ENCODE measurements at regions not wholly inside any gene's neighbourhood (a gene's known extent, or its start where the extent isn't known, plus 50 kb on each side); places are given as distances from the start of the nearest gene placed in this dataset.

GRCh38 chr1:57474137-57474750 is 50.4 kb upstream of the DAB1 start:
- DNase-seq (ENCODE audit: low read depth): no peak
- no peak overlapping the region for H3K4me3 ChIP-seq (ENCODE audit: low read depth, low read length)
- TF ChIP-seq, protein P1, sequence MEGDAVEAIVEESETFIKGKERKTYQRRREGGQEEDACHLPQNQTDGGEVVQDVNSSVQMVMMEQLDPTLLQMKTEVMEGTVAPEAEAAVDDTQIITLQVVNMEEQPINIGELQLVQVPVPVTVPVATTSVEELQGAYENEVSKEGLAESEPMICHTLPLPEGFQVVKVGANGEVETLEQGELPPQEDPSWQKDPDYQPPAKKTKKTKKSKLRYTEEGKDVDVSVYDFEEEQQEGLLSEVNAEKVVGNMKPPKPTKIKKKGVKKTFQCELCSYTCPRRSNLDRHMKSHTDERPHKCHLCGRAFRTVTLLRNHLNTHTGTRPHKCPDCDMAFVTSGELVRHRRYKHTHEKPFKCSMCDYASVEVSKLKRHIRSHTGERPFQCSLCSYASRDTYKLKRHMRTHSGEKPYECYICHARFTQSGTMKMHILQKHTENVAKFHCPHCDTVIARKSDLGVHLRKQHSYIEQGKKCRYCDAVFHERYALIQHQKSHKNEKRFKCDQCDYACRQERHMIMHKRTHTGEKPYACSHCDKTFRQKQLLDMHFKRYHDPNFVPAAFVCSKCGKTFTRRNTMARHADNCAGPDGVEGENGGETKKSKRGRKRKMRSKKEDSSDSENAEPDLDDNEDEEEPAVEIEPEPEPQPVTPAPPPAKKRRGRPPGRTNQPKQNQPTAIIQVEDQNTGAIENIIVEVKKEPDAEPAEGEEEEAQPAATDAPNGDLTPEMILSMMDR (IDR thresholded peaks at IDR 0.05; ENCODE audit: control insufficient read depth, extremely low read depth, insufficient read depth): no peak

Measured in LNCaP clone FGC (cell line).